H1 (cell line): ENCODE measurements at regions not wholly inside any gene's neighbourhood (a gene's known extent, or its start where the extent isn't known, plus 50 kb on each side); places are given as distances from the start of the nearest gene placed in this dataset.

Experiments used
- CTCF ChIA-PET: fragments of 300-600 bp; sonication (Branson Sonifier 250); formaldehyde crosslinking; loops from one replicate; lab custom pipeline; 2021; ENCODE audit not compliant: partially characterized antibody; lab: Charles Lee
- POLR2A ChIA-PET: fragments of 300-600 bp; sonication (Branson Sonifier 250); formaldehyde crosslinking; loops from one replicate; lab custom pipeline; 2021; ENCODE audit warnings: inconsistent platforms; ENCODE audit not compliant: partially characterized antibody; lab: Charles Lee
- DNase-seq, 2 experiments: peaks; one replicate each; pipeline versions ENCODE4 v3.0.0 to v3.0.0-alpha.2; 2010 to 2022; ENCODE audit warnings: low spot score in 2 of 2, low read depth in 1 of 2, mixed read lengths in 1 of 2
- FAIRE-seq: peaks from 2 replicates; lab custom pipeline; 2011; peaks lifted over from hg19 to GRCh38; lab: Jason Lieb, UNC
- H2AFZ ChIP-seq: 2 replicates; pipeline ENCODE4 v1.8.1; 2012; ENCODE audit warnings: low read length, inconsistent platforms
- H2AK5ac ChIP-seq: 2 replicates; pipeline ENCODE4 v1.6.1; 2013; ENCODE audit warnings: low read depth, low read length
- H2BK120ac ChIP-seq: replicated peaks from 2 replicates; pipeline ENCODE3; 2013; ENCODE audit warnings: low read depth, low read length, inconsistent platforms
- H2BK12ac ChIP-seq: 2 replicates; pipeline ENCODE4 v1.6.1; 2013; ENCODE audit warnings: low read depth, low read length
- H2BK15ac ChIP-seq: 2 replicates; pipeline ENCODE4 v1.6.1; 2013; ENCODE audit warnings: low read length
- H2BK20ac ChIP-seq: 2 replicates; pipeline ENCODE4 v1.6.1; 2013; ENCODE audit warnings: low read length
- H2BK5ac ChIP-seq: 2 replicates; pipeline ENCODE4 v1.6.1; 2013; ENCODE audit warnings: low read depth, low read length
- H3K14ac ChIP-seq: 2 replicates; pipeline ENCODE4 v1.6.1; 2013; ENCODE audit warnings: inconsistent platforms; ENCODE audit not compliant: insufficient read length
- H3K18ac ChIP-seq: 2 replicates; pipeline ENCODE4 v1.6.1; 2013; ENCODE audit warnings: low read length; ENCODE audit errors: extremely low read depth
- H3K23ac ChIP-seq: 2 replicates; pipeline ENCODE4 v1.6.1; 2013; ENCODE audit warnings: inconsistent platforms; ENCODE audit not compliant: insufficient read length
- H3K23me2 ChIP-seq: 2 replicates; pipeline ENCODE4 v1.6.1; 2013; ENCODE audit warnings: low read depth, low read length
- H3K27ac ChIP-seq: 2 replicates; pipeline ENCODE4 v1.6.1; 2011; ENCODE audit warnings: low read depth, low read length, inconsistent platforms
- H3K27me3 ChIP-seq, 4 experiments: replicated peaks in 1 of 4; 1 replicate in 1 of 4; 2 replicates in 3 of 4; pipeline versions ENCODE4 v1.6.1 to v1.8.1; 2011 to 2013; ENCODE audit warnings: low read length in 3 of 4, mild to moderate bottlenecking in 3 of 4, inconsistent platforms in 2 of 4, mixed read lengths in 2 of 4, moderate library complexity in 1 of 4; ENCODE audit not compliant: control insufficient read depth in 3 of 4, insufficient read depth in 3 of 4; ENCODE audit errors: extremely low read depth in 1 of 4
- H3K36me3 ChIP-seq, 4 experiments: 2 replicates each; pipeline versions ENCODE4 v1.6.1 to v1.8.1; 2011 to 2013; ENCODE audit warnings: mild to moderate bottlenecking in 4 of 4, low read length in 3 of 4, moderate library complexity in 2 of 4, control low read depth in 1 of 4, inconsistent platforms in 1 of 4; ENCODE audit not compliant: insufficient read depth in 4 of 4, control insufficient read depth in 2 of 4
- H3K4ac ChIP-seq: replicated peaks from 2 replicates; pipeline ENCODE3; 2013; ENCODE audit warnings: low read length, low read depth, mixed read lengths, inconsistent platforms; ENCODE audit not compliant: insufficient read length
- H3K4me1 ChIP-seq, 4 experiments: replicated peaks in 1 of 4; 1 replicate in 1 of 4; 2 replicates in 3 of 4; pipeline versions ENCODE4 v1.6.1 to v1.8.1; 2011 to 2013; ENCODE audit warnings: low read length in 3 of 4, inconsistent platforms in 2 of 4, mixed read lengths in 1 of 4; ENCODE audit not compliant: insufficient read depth in 4 of 4, control insufficient read depth in 3 of 4
- H3K4me2 ChIP-seq, 2 experiments: 2 replicates each; pipeline versions ENCODE4 v1.6.1 to v1.8.1; 2011 to 2013; ENCODE audit warnings: low read depth in 2 of 2, low read length in 2 of 2, control low read depth in 1 of 2, inconsistent platforms in 1 of 2, mild to moderate bottlenecking in 1 of 2; ENCODE audit not compliant: insufficient read depth in 1 of 2
- H3K4me3 ChIP-seq, 4 experiments: fragments of 200-600, 300-600 bp in 1 of 4; sonication (generic), shearing (Covaris generic), sonication (Bioruptor Twin) in 1 of 4; 2 replicates each; pipeline versions ENCODE4 v1.5.1 to v1.8.1; 2011 to 2016; ENCODE audit warnings: low read length in 4 of 4, low read depth in 3 of 4, control low read depth in 2 of 4, inconsistent platforms in 2 of 4, mild to moderate bottlenecking in 2 of 4, mixed read lengths in 1 of 4, moderate library complexity in 1 of 4; ENCODE audit not compliant: insufficient read depth in 2 of 4; ENCODE audit errors: extremely low read depth in 1 of 4
- H3K56ac ChIP-seq: replicated peaks from 2 replicates; pipeline ENCODE3; 2013; ENCODE audit warnings: low read depth, mild to moderate bottlenecking, mixed read lengths, low read length, inconsistent platforms; ENCODE audit not compliant: insufficient read length
- H3K79me1 ChIP-seq: 2 replicates; pipeline ENCODE4 v1.6.1; 2013; ENCODE audit warnings: low read depth, low read length, control low read depth
- H3K79me2 ChIP-seq, 2 experiments: 2 replicates each; pipeline versions ENCODE4 v1.6.1 to v1.8.1; 2012 to 2013; ENCODE audit warnings: low read length in 2 of 2, mild to moderate bottlenecking in 2 of 2, inconsistent platforms in 1 of 2; ENCODE audit not compliant: insufficient read depth in 2 of 2, control insufficient read depth in 1 of 2
- H3K9ac ChIP-seq, 4 experiments: replicated peaks in 1 of 4; 1 replicate in 1 of 4; 2 replicates in 3 of 4; pipeline versions ENCODE4 v1.6.1 to v1.8.1; 2011 to 2013; ENCODE audit warnings: low read depth in 3 of 4, low read length in 3 of 4, control low read depth in 2 of 4, mild to moderate bottlenecking in 2 of 4, moderate library complexity in 2 of 4, inconsistent platforms in 1 of 4; ENCODE audit errors: extremely low read depth in 1 of 4
- H3K9me3 ChIP-seq, 2 experiments: 2 replicates each; pipeline versions ENCODE4 v1.6.1 to v1.8.1; 2012 to 2013; ENCODE audit warnings: mild to moderate bottlenecking in 2 of 2, moderate library complexity in 2 of 2, control low read depth in 1 of 2, inconsistent platforms in 1 of 2, low read depth in 1 of 2, low read length in 1 of 2, mixed read lengths in 1 of 2; ENCODE audit not compliant: insufficient read depth in 2 of 2
- H4K20me1 ChIP-seq, 2 experiments: replicated peaks in 1 of 2; 2 replicates each; pipeline versions ENCODE3 to v1.8.1; 2011 to 2013; ENCODE audit warnings: inconsistent platforms in 2 of 2, low read length in 2 of 2, mild to moderate bottlenecking in 1 of 2; ENCODE audit not compliant: insufficient read depth in 2 of 2, control insufficient read depth in 1 of 2
- H4K5ac ChIP-seq: 2 replicates; pipeline ENCODE4 v1.6.1; 2013; ENCODE audit warnings: low read length, low read depth, mixed read lengths, inconsistent platforms; ENCODE audit not compliant: insufficient read length
- H4K8ac ChIP-seq: 2 replicates; pipeline ENCODE4 v1.8.0; 2013; ENCODE audit warnings: mild to moderate bottlenecking, moderate library complexity, low read length, inconsistent platforms; ENCODE audit not compliant: insufficient read depth; ENCODE audit errors: extremely low read depth
- H4K91ac ChIP-seq: replicated peaks from 2 replicates; pipeline ENCODE3; 2013; ENCODE audit warnings: low read length, mixed read lengths, inconsistent platforms; ENCODE audit not compliant: insufficient read length
- EP300 ChIP-seq, 2 experiments: IDR thresholded peaks; 1 replicate in 1 of 2; 2 replicates in 1 of 2; pipeline ENCODE4 v1.6.1; 2011 to 2012; ENCODE audit warnings: low read depth in 2 of 2, low read length in 2 of 2, mild to moderate bottlenecking in 2 of 2, borderline replicate concordance in 1 of 2, inconsistent platforms in 1 of 2, moderate library complexity in 1 of 2
- RNF2 ChIP-seq: fragments of 200-900, 300-1000 bp; sonication (generic); IDR thresholded peaks from 2 replicates; pipeline ENCODE4 v1.7.1; 2016; ENCODE audit warnings: borderline replicate concordance, low read depth, mild to moderate bottlenecking, antibody characterized with exemption, low read length; ENCODE audit not compliant: poor library complexity, severe bottlenecking; ENCODE audit errors: missing control alignments
- SIRT6 ChIP-seq: IDR thresholded peaks from one replicate; pipeline ENCODE4 v1.7.1; 2012; ENCODE audit warnings: low read length, inconsistent platforms
- TAF7 ChIP-seq: optimal IDR thresholded peaks from 2 replicates; pipeline ENCODE3; 2011; ENCODE audit warnings: low read depth, mild to moderate bottlenecking, inconsistent platforms, low read length, moderate library complexity, borderline replicate concordance
- TBP ChIP-seq: IDR thresholded peaks from 2 replicates; pipeline ENCODE4 v1.6.1; 2011; ENCODE audit warnings: low read depth, low read length, improper control_type of control experiment
- USF2 ChIP-seq: IDR thresholded peaks from 2 replicates; pipeline ENCODE4 v1.6.1; 2011; ENCODE audit warnings: low read length, improper control_type of control experiment
- WGBS, 2 experiments: shearing (Covaris generic) in 1 of 2; methylation state at CpG; one replicate each; pipeline versions ENCODE4 v1.1.6 to v1.1.7; 2013 to 2015; ENCODE audit warnings: low lambda C conversion rate in 2 of 2, mixed read lengths in 2 of 2, inconsistent platforms in 1 of 2, low coverage in 1 of 2, missing lambda C conversion rate in 1 of 2; ENCODE audit not compliant: insufficient replicate concordance in 2 of 2, insufficient coverage in 1 of 2, insufficient read length in 1 of 2; ENCODE audit errors: extremely low coverage in 1 of 2, missing lambda C conversion rate in 1 of 2; 5-methylcytosine and 5-hydroxymethylcytosine counted together
- TF ChIP-seq, protein P1 (sequence below), 3 experiments: IDR thresholded peaks; 1 replicate in 2 of 3; 2 replicates in 1 of 3; pipeline versions ENCODE4 v1.5.1 to v1.6.1; 2011; ENCODE audit warnings: low read length in 3 of 3, mild to moderate bottlenecking in 3 of 3, inconsistent platforms in 2 of 3, low read depth in 1 of 3, moderate library complexity in 1 of 3; ENCODE audit not compliant: insufficient read depth in 1 of 3; ENCODE audit errors: control extremely low read depth in 1 of 3

DNA sequence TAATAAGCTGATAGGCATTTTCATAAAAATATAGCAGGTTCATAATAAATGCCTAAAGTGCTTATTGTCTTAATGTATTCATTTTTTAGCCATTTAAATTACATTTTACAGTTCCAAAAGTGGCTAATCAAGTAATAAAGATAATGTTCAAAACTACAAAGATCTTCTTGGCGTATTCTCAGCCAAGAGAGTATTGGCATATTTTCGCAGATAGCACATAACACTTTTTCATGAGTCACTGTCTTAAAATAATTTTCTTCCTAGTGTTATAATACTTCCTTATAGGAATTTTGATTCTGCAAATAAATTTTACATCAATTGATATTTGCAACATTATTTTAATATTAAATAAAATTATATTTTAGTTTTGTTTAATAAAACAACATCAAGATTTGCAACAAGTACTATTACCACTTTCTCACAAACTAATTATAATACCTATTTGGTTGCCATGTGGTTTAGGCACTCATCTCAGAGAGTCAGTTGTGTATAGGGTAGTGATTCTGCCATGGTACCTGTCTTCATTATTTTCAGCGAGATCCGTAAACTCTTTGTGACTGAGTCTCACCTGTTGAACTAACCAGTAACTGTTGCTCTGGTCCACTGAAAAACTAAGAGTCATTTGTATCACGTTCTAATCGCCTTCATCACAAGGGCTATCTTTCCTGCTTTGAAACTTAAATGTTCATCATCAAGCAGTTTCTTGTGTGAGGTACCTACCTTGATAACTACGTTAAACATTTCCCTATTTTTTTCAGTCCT lies 152.5 kb upstream of the AKR1E2 start:
- Histone ChIP-seq H2AK5ac (no peak overlapping the region), H3K27ac (no peak overlapping the region), H3K23me2 (no peaks in the 10 kb centered on the region), H4K8ac (no peak overlapping the region), H2BK12ac (no peak overlapping the region), H3K4me3 (no peak overlapping the region), H4K91ac (no peak overlapping the region), H3K36me3 (no peaks in the 10 kb centered on the region; a peak in 1 of 8 replicates), H2BK120ac (no peak overlapping the region), H3K23ac (no peak overlapping the region), H4K5ac (no peak overlapping the region), H3K9me3 (no peaks in the 10 kb centered on the region), H2BK5ac (no peak overlapping the region), H3K56ac (no peak overlapping the region), H2BK15ac (no peak overlapping the region), H3K9ac (no peak overlapping the region), H3K18ac (no peak overlapping the region), H2AFZ (no peak overlapping the region), H3K4ac (no peak overlapping the region), H3K79me1 (no peaks in the 10 kb centered on the region), H4K20me1 (no peaks in the 10 kb centered on the region), H3K27me3 (no peaks in the 10 kb centered on the region), H2BK20ac (no peak overlapping the region), H3K4me1 (no peaks in the 10 kb centered on the region), H3K14ac (no peak overlapping the region), H3K4me2 (no peak overlapping the region), H3K79me2 (no peaks in the 10 kb centered on the region)
- POLR2A ChIA-PET = no interaction called here
- DNase-seq = no peak
- 97% methylated on average over 7 of the region's 7 CpGs; no CpG with 5 or more reads in 1 of the 2 experiments for WGBS, 2 experiments
- CTCF ChIA-PET = interaction anchor here (0.6 to 1.1 kb wide), 3 partner anchors 15 to 282 kb away, joined by 3 to 4 read pairs (median 3); no protein-coding TSS in a partner anchor
- no peak for FAIRE-seq
- no peak for TF ChIP-seq TAF7
- no peak for TF ChIP-seq USF2
- TF ChIP-seq, protein P1, sequence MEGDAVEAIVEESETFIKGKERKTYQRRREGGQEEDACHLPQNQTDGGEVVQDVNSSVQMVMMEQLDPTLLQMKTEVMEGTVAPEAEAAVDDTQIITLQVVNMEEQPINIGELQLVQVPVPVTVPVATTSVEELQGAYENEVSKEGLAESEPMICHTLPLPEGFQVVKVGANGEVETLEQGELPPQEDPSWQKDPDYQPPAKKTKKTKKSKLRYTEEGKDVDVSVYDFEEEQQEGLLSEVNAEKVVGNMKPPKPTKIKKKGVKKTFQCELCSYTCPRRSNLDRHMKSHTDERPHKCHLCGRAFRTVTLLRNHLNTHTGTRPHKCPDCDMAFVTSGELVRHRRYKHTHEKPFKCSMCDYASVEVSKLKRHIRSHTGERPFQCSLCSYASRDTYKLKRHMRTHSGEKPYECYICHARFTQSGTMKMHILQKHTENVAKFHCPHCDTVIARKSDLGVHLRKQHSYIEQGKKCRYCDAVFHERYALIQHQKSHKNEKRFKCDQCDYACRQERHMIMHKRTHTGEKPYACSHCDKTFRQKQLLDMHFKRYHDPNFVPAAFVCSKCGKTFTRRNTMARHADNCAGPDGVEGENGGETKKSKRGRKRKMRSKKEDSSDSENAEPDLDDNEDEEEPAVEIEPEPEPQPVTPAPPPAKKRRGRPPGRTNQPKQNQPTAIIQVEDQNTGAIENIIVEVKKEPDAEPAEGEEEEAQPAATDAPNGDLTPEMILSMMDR (IDR thresholded peaks at IDR 0.05; ENCODE audit: control extremely low read depth in 1 of 3, insufficient read depth in 1 of 3, low read depth in 1 of 3, low read length in 3 of 3) = no peak
- no peak for TF ChIP-seq SIRT6
- no peak for TF ChIP-seq EP300 (IDR thresholded peaks at IDR 0.05; ENCODE audit: borderline replicate concordance in 1 of 2, low read depth in 2 of 2, low read length in 2 of 2)
- TF ChIP-seq TBP = no peak
- no peak for TF ChIP-seq RNF2
